GM20431 (cell line): ENCODE measurements at regions not wholly inside any gene's neighbourhood (a gene's known extent, or its start where the extent isn't known, plus 50 kb on each side); places are given as distances from the start of the nearest gene placed in this dataset.

Experiments
- in situ Hi-C: fragments of 300-500 bp; cut with MseI, MboI; formaldehyde crosslinking; loops from one replicate; pipeline ENCODE4 v1.15.0; 2020; ENCODE audit warnings: low sequenced_read_pairs; ENCODE audit not compliant: unreplicated experiment

DNA sequence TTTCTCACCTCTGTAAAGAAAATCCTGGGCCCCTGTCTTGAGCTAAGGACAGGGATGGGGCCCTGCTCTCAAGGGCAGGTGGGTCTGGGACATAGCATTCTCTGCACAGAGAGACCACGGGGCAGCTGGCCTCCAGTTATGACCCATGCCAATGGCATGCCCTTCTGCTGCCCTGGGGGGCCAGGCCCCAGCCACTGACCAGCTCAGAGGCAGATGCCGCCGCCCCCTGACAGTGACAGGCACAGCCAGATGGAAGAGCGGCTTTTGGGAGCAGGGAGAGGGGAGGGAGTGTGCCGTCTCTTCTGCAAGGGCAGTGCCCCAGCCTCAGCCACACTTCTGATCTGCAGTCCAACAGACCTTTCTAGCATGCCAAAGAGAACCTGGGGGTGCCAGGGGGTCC is 114.8 kb upstream of the NAV2 start:
- in situ Hi-C loops = no loop called here

DNA sequence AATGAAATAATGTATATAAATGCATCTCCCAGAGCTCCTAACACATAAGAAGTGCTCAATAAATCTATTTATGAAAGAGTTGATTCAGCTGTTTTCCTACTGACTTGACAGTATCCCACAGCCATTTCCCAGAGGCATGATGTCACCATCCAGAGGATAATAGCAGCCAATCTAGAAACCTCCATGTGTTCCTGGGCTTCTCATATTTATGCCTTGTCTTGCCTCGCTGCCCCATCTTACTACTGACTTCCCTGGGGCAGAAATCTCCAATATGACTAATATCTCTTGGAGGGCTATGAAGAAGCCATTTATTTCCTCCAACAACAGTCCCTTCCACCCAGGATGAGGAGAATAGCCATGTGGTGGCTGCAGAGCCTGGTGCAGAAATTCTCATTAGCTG is 115.4 kb upstream of the NAV2 start:
- in situ Hi-C loops = no loop called here

DNA sequence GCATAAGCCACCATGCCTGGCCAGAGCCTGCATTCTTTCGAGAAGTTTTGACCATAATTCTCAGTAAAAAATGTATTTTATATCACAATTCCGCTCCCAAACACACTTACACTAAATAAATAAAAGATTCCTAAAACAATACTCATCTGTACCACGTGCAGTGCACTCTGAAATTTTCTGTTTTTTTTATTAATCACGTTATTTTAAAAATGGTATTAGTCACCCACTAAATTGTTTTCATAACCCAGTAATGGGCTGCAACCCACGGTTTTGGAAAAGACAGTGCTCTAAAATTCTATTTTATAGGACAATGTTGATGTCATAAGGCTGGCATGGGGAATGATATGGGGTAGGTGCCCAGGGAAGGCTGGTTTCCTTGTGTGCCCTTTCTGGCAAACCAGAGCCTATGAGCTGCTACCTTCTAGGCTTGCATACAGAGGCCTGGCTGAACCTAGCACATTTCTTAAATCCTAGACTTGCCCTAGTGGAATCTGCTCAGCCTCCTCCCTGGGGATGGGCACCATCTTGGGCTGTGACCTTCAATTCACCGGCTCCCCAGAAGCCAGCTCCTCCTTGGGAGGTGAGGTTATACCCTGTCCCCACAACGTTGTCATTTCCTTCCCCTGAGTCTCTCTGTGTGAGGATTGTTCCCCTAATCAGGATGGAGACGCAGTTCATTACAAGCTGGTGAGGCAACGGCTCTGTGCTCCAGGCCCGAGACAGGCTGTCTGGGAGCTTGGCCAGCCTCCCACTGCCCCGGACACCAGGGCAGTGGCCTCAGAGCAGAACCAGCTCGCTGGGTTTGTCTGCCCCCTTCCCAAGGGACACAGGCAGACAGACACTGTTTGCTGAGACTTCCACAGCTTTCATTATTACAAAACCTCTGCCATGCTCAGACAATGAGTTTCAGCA is 116.5 kb upstream of the NAV2 start:
- in situ Hi-C loops = no loop called here

DNA sequence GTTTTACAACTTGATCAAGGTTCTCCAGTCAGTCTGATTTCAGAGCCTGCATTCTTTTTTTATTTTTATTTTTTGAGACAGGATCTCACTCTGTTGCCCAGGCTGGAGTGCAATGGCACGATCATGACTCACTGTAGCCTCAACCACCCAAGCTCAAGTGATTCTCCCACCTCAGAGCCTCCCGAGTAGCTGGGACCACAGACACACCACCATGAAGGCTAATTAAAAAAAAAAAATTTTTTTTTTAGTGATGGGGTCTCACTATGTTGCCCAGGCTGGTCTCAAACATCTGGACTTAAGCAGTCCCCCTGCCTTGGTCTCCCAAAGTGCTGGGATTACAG is 117.2 kb upstream of the NAV2 start:
- in situ Hi-C loops = no loop called here

DNA sequence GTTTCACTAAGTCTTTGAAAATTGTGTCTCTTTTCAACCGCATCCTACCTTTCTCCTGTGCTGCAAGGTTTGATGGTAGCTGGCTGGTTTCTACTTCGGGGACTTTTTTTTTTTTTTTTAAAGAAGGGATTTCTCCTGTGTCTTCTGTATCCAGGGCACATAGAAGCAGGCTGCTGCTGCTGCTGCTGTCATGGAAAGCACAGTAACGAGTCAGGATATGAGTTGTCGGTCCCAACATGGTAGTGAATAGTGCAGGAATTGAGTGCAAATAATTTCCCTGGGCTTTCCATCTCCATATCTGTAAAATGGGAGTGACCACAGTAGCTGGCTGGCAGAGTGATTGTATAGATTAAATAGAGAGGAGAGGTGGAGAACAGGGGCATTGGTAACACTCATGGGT is 118.3 kb upstream of the NAV2 start:
- in situ Hi-C loops = no loop called here

DNA sequence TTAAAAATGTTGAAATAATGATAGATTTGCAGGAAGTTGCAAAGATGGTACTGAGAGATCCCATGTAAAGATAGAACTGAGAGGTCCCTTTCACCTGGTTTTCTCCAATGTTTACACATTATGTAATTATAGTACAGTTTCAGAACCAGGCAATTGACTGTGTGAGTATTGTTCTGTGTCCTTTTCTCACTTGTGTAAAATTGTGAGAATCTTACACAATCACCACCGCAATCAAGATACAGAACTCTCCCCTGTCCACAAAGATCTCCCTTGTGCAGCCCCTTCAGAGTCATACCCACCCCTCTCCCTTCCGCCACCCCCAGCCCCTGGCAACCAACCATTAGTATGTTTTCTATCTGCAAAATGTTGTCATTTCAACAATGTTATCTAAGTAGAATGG is 119.8 kb upstream of the NAV2 start:
- in situ Hi-C loops = no loop called here

DNA sequence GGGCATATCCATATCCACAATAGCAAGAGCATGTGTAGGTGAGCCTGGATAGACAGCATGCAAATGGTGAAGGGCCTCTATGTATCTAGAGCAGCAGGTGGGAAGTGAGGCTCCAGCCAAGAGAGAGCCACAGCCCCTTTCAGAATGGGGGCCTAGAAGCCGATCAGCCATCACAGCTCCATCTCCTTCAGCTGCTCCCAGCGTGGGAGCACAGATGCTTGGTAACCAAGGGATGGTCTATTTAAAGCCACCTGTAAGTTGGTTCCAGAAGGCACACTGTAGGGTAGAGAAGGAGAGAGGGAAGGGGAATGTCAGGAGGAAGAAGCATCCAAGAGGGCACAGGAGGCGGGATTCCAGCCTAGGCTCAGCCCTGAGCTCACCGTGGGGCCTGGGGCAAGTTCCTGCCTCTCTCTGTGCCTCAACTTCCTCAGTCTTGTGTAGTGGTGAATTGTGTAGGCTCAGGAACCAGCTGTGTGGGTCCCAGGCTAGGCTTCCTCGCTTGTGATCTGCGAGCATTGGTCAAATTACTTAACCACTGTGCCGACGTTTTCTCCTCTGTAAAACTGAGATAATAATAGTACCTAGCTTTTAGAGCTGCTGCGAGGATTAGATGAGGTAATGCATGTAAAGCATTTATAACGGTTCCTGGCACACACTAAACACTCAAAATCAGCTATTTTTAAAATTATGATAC is 122.9 kb upstream of the NAV2 start:
- in situ Hi-C loops = no loop called here

DNA sequence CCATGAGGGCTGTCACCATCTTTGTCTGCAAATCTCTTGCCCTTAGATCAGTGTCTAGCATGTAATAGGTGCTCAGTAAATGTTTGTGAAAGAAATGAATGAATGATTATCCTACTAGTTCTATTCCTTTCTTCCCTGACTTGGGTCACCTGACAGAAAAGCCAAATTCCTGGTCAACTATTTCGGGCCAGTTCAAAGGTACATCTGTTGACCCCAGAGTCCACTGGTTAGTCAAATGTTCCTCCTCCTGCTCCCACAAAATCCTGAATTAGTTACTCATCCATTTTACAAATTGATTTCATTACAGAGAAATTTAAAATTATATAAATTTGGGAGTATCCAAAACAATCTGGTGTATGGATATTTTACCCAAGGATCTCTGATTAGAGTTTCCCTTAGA is 124.7 kb upstream of the NAV2 start:
- in situ Hi-C loops = no loop called here

DNA sequence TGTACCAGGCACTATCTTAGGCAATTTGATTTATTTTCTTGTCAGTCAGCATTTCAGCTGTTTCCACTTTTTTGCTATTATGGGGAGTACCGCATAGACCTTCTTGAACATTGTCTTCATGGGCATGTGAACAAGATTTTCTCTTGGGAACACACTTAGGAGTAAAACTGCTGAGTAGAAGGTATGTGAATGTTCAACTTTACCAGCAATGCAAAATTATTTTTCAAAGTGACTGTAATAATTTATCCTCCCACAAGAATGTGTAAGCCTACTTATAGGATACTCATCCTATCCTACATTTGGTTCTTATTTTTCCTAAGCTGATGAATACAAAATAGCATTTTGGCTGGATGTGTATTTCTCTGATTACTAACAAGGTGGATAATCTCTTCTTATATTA is 132.0 kb upstream of the NAV2 start:
- in situ Hi-C loops = no loop called here

DNA sequence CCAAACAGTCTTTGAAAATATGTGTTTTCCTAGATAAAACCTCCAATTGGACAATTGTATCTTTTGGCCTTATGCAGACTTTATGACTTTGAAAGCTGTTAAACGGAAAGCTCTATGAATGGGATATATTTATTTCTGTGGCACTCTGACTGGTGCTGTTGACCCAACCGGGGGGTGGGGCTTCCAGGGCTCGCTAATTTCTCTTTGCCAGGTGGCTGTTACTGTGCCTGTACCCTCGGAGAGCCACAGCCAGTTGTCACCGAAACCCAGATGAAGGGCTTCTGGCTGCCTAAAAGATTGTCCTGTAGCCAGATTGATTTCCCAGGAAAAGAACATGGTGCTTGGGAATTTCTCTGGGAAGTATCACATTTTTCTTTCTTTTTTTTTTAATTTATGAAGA is 132.7 kb upstream of the NAV2 start:
- in situ Hi-C loops = no loop called here

DNA sequence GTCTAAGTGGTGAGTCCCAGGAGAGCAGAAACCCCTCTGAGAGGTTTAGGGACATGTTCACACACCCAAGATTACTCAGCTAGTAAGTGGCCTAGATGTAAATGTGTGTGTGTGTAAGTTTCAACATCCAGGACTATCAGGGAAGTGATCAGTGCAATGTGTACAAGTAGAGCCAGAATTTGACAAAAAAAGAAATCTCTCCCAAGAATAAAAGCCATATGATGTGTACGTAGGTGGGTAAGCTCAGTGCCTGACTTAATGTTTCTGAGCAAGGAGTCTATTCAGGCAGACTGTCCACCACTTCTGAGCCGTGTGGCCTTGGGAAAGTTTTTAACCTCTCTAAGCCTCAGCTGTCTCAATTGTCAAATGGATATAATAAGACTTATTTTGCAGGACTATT is 133.8 kb upstream of the NAV2 start:
- in situ Hi-C loops = no loop called here

DNA sequence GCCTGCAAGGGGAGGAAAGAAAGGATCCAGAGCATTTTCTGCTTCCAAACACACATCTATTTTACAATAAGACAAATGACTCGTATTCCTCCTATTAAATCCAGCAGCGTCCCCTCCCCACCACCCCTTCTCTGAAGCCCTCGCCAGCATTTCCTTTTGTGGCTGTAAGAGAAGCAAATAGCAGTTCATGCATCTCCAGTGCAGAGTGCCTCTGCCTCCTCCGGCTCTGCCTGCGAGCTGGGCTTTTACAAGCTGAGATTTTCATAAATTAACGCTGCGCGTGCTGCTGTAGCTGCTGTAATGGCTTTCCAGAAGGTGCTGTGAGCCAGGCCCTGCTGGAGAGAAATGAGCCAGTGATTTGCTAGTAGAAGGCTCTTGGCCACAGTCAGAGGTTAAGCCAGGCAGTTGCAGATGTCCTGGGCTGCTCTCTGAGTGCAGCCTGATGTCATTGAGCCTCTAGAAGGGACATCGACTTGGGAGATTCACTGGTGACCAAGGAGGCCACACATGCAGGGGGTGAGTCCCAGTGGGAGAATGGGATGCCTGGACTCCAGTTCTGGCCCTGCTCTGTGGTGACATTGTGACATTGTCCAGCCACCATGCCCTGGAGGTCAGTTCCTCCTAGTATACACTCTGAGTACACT is 134.5 kb upstream of the NAV2 start:
- in situ Hi-C loops = no loop called here

DNA sequence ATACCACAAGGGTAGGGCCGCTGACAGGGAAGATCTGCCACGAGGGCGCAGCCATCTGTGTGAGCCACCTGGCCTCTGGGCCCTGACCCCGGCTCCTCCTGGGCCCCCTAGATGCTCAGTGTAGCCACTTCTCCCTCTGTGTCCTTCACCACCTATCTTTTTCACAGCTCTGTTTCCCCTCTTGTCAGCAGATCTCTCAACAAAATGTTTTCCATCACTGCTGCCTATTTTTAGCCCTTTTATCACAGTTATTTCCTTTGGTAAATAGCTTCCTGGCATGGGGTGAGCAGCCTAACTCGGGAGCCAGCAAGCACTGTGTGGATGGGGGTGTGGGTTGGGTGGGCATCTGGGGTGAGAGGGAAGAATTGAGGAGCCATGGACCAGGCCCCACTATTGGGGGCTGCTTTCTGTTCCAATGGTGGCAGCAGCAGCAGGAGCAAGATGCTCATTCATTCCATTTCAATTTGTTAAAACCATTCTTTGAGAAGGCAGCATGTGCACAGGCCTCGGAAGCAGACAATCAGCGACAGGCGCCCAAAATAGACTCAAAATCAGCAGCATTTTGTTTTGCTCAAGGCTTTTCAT is 135.2 kb upstream of the NAV2 start:
- in situ Hi-C loops = no loop called here

DNA sequence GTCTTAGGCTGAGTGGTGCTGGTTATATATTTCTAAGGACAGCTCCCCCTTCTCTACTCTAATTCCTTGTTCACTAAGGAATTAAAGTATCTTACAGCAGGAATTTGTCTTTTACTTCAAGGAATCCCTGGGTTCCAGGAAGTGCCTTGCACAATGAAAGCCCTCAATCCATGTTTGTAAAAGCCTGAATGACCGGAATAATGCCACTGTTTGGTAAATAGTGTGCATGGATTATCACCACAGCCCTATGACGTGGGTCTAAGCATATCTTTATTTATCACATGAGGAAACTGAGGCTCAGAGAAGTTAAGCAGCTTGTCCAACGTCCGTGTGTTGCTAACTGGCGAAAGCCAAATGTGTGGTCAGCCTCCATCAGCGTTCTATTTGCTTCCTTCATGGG is 135.7 kb upstream of the NAV2 start:
- in situ Hi-C loops = no loop called here

DNA sequence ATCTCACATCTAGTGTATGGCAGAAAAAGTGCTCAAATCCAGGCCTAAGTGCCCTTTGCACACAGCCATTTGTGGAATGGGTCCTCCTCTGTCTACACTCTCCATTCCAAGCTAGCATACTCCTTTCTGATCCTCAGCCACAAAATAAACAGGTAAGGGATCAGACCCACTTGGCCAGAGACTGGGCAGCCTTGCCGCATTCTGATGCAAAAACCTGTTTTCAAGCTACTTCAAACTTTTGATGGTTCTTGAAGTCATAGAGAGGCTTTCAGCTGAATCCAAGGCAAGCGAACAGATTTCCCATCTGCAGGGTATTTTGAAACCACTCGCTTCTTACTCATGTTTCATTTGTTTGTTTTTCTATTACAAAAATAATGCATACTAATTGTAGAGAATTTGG is 136.6 kb upstream of the NAV2 start:
- in situ Hi-C loops = no loop called here

DNA sequence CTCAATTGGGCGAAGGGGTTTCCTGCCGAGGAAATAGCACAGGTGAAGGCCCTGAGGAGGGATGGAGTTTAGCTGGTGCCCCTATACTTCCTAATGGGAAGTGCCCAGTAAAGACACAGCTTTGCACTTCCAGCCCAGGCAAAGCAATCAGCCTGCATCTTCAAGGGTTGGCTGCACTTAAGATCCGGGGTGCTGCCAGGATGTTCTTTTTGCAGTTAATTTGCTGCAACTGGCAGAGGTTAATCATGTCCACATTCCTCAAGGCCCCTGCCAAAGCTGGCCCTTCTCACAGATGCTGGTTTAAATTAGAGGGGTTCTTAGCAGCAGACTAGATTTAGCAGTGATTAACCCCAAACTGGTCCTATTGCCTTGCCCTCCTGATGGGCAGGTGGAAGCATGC is 137.7 kb upstream of the NAV2 start:
- in situ Hi-C loops = loop anchor here (5.0 kb wide), 1 partner anchor 332 kb away; no protein-coding TSS in a partner anchor

DNA sequence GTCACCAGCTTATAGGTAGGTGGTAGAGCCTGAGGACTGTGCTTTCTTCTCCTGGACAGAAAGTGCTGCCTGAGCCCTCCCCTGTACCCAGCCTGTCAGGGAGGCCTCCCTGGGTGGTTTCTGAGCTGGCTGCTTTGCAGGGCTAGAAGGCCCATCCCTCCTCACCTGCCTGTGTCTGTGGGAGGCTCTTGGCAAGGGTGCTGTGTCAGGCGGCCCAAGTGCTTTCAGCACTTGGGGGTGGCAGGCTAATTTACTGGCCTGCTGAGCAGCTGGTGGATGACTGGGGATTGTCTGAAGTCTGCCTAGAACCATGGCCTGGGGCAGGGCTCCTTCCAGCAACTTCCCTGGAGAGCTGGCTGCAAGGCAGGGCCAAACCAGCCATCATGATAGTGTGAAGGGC is 139.0 kb upstream of the NAV2 start:
- in situ Hi-C loops = loop anchor here (5.0 kb wide), 1 partner anchor 334 kb away; no protein-coding TSS in a partner anchor

DNA sequence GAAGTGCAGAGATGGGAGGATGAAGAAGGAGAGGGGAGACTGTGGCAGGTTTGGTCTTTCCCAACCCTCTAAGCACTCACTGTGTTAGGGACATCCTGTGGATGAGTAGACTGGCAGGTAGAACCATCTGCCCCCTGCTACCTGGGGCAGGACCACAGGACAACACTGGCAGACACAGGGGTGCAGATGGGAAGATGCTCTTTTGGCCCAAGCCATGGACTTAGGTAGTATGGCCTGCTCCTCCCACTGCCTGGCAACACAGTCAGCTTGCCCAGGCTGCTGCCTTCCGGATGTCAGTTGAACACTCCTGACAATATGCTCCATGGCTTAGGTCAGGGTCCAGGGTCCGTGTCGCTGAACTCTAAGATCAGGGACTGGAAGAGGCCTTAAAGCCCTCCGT is 140.7 kb upstream of the NAV2 start:
- in situ Hi-C loops = loop anchor here (5.0 kb wide), 1 partner anchor 335 kb away; no protein-coding TSS in a partner anchor

DNA sequence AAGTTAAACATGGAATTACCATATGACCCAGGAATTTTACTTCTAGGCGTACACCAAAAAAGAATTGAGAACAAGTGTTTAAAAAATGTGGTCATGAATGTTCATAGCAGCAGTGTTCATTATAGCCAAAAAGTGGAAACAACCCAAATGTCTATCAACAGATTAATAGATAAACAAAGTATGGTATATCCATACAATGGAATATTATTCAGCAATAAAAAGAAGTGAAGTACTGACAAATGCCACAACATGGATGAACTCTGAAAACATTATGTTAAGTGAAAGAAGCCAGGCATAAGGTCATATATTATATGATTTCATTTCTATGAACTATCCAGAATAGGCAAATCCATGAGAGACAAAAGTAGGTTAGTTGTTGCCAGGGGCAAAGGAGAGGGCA is 141.7 kb upstream of the NAV2 start:
- in situ Hi-C loops = loop anchor here (5.0 kb wide), 1 partner anchor 336 kb away; no protein-coding TSS in a partner anchor

DNA sequence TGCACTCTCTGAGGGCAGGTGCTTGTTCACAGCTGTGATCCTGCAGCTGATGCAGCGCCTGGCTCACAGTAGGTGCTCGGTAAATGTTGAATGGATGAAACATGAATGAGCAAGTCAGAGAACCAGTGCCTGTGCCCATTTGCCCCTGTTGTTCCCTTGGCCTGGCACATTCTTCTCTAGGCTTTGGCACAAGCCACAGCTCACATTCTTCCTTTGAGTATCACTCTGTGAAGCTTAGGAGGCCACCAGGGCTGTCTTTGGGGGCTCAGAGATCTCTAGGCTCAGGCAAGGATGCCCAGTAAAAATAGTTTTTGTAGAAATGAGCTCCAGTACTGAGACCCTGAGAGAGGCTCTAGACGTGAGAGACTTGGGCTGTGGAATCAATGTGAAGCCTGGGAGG is 144.6 kb upstream of the NAV2 start:
- in situ Hi-C loops = no loop called here
